H1 (cell line): ENCODE measurements at regions not wholly inside any gene's neighbourhood (a gene's known extent, or its start where the extent isn't known, plus 50 kb on each side); places are given as distances from the start of the nearest gene placed in this dataset.

ENCODE experiments used
- CTCF ChIA-PET: fragments of 300-600 bp; sonication (Branson Sonifier 250); formaldehyde crosslinking; loops from one replicate; lab custom pipeline; 2021; ENCODE audit not compliant: partially characterized antibody; lab: Charles Lee
- POLR2A ChIA-PET: fragments of 300-600 bp; sonication (Branson Sonifier 250); formaldehyde crosslinking; loops from one replicate; lab custom pipeline; 2021; ENCODE audit warnings: inconsistent platforms; ENCODE audit not compliant: partially characterized antibody; lab: Charles Lee
- DNase-seq, 2 experiments: peaks; one replicate each; pipeline versions ENCODE4 v3.0.0 to v3.0.0-alpha.2; 2010 to 2022; ENCODE audit warnings: low spot score in 2 of 2, low read depth in 1 of 2, mixed read lengths in 1 of 2
- FAIRE-seq: peaks from 2 replicates; lab custom pipeline; 2011; peaks lifted over from hg19 to GRCh38; lab: Jason Lieb, UNC
- H2AFZ ChIP-seq: 2 replicates; pipeline ENCODE4 v1.8.1; 2012; ENCODE audit warnings: low read length, inconsistent platforms
- H2AK5ac ChIP-seq: 2 replicates; pipeline ENCODE4 v1.6.1; 2013; ENCODE audit warnings: low read depth, low read length
- H2BK120ac ChIP-seq: replicated peaks from 2 replicates; pipeline ENCODE3; 2013; ENCODE audit warnings: low read depth, low read length, inconsistent platforms
- H2BK12ac ChIP-seq: 2 replicates; pipeline ENCODE4 v1.6.1; 2013; ENCODE audit warnings: low read depth, low read length
- H2BK15ac ChIP-seq: 2 replicates; pipeline ENCODE4 v1.6.1; 2013; ENCODE audit warnings: low read length
- H2BK20ac ChIP-seq: 2 replicates; pipeline ENCODE4 v1.6.1; 2013; ENCODE audit warnings: low read length
- H2BK5ac ChIP-seq: 2 replicates; pipeline ENCODE4 v1.6.1; 2013; ENCODE audit warnings: low read depth, low read length
- H3K14ac ChIP-seq: 2 replicates; pipeline ENCODE4 v1.6.1; 2013; ENCODE audit warnings: inconsistent platforms; ENCODE audit not compliant: insufficient read length
- H3K18ac ChIP-seq: 2 replicates; pipeline ENCODE4 v1.6.1; 2013; ENCODE audit warnings: low read length; ENCODE audit errors: extremely low read depth
- H3K23ac ChIP-seq: 2 replicates; pipeline ENCODE4 v1.6.1; 2013; ENCODE audit warnings: inconsistent platforms; ENCODE audit not compliant: insufficient read length
- H3K23me2 ChIP-seq: 2 replicates; pipeline ENCODE4 v1.6.1; 2013; ENCODE audit warnings: low read depth, low read length
- H3K27ac ChIP-seq: 2 replicates; pipeline ENCODE4 v1.6.1; 2011; ENCODE audit warnings: low read depth, low read length, inconsistent platforms
- H3K27me3 ChIP-seq, 4 experiments: replicated peaks in 1 of 4; 1 replicate in 1 of 4; 2 replicates in 3 of 4; pipeline versions ENCODE4 v1.6.1 to v1.8.1; 2011 to 2013; ENCODE audit warnings: low read length in 3 of 4, mild to moderate bottlenecking in 3 of 4, inconsistent platforms in 2 of 4, mixed read lengths in 2 of 4, moderate library complexity in 1 of 4; ENCODE audit not compliant: control insufficient read depth in 3 of 4, insufficient read depth in 3 of 4; ENCODE audit errors: extremely low read depth in 1 of 4
- H3K36me3 ChIP-seq, 4 experiments: 2 replicates each; pipeline versions ENCODE4 v1.6.1 to v1.8.1; 2011 to 2013; ENCODE audit warnings: mild to moderate bottlenecking in 4 of 4, low read length in 3 of 4, moderate library complexity in 2 of 4, control low read depth in 1 of 4, inconsistent platforms in 1 of 4; ENCODE audit not compliant: insufficient read depth in 4 of 4, control insufficient read depth in 2 of 4
- H3K4ac ChIP-seq: replicated peaks from 2 replicates; pipeline ENCODE3; 2013; ENCODE audit warnings: low read length, low read depth, mixed read lengths, inconsistent platforms; ENCODE audit not compliant: insufficient read length
- H3K4me1 ChIP-seq, 4 experiments: replicated peaks in 1 of 4; 1 replicate in 1 of 4; 2 replicates in 3 of 4; pipeline versions ENCODE4 v1.6.1 to v1.8.1; 2011 to 2013; ENCODE audit warnings: low read length in 3 of 4, inconsistent platforms in 2 of 4, mixed read lengths in 1 of 4; ENCODE audit not compliant: insufficient read depth in 4 of 4, control insufficient read depth in 3 of 4
- H3K4me2 ChIP-seq, 2 experiments: 2 replicates each; pipeline versions ENCODE4 v1.6.1 to v1.8.1; 2011 to 2013; ENCODE audit warnings: low read depth in 2 of 2, low read length in 2 of 2, control low read depth in 1 of 2, inconsistent platforms in 1 of 2, mild to moderate bottlenecking in 1 of 2; ENCODE audit not compliant: insufficient read depth in 1 of 2
- H3K4me3 ChIP-seq, 4 experiments: fragments of 200-600, 300-600 bp in 1 of 4; sonication (generic), shearing (Covaris generic), sonication (Bioruptor Twin) in 1 of 4; 2 replicates each; pipeline versions ENCODE4 v1.5.1 to v1.8.1; 2011 to 2016; ENCODE audit warnings: low read length in 4 of 4, low read depth in 3 of 4, control low read depth in 2 of 4, inconsistent platforms in 2 of 4, mild to moderate bottlenecking in 2 of 4, mixed read lengths in 1 of 4, moderate library complexity in 1 of 4; ENCODE audit not compliant: insufficient read depth in 2 of 4; ENCODE audit errors: extremely low read depth in 1 of 4
- H3K56ac ChIP-seq: replicated peaks from 2 replicates; pipeline ENCODE3; 2013; ENCODE audit warnings: low read depth, mild to moderate bottlenecking, mixed read lengths, low read length, inconsistent platforms; ENCODE audit not compliant: insufficient read length
- H3K79me1 ChIP-seq: 2 replicates; pipeline ENCODE4 v1.6.1; 2013; ENCODE audit warnings: low read depth, low read length, control low read depth
- H3K79me2 ChIP-seq, 2 experiments: 2 replicates each; pipeline versions ENCODE4 v1.6.1 to v1.8.1; 2012 to 2013; ENCODE audit warnings: low read length in 2 of 2, mild to moderate bottlenecking in 2 of 2, inconsistent platforms in 1 of 2; ENCODE audit not compliant: insufficient read depth in 2 of 2, control insufficient read depth in 1 of 2
- H3K9ac ChIP-seq, 4 experiments: replicated peaks in 1 of 4; 1 replicate in 1 of 4; 2 replicates in 3 of 4; pipeline versions ENCODE4 v1.6.1 to v1.8.1; 2011 to 2013; ENCODE audit warnings: low read depth in 3 of 4, low read length in 3 of 4, control low read depth in 2 of 4, mild to moderate bottlenecking in 2 of 4, moderate library complexity in 2 of 4, inconsistent platforms in 1 of 4; ENCODE audit errors: extremely low read depth in 1 of 4
- H3K9me3 ChIP-seq, 2 experiments: 2 replicates each; pipeline versions ENCODE4 v1.6.1 to v1.8.1; 2012 to 2013; ENCODE audit warnings: mild to moderate bottlenecking in 2 of 2, moderate library complexity in 2 of 2, control low read depth in 1 of 2, inconsistent platforms in 1 of 2, low read depth in 1 of 2, low read length in 1 of 2, mixed read lengths in 1 of 2; ENCODE audit not compliant: insufficient read depth in 2 of 2
- H4K20me1 ChIP-seq, 2 experiments: replicated peaks in 1 of 2; 2 replicates each; pipeline versions ENCODE3 to v1.8.1; 2011 to 2013; ENCODE audit warnings: inconsistent platforms in 2 of 2, low read length in 2 of 2, mild to moderate bottlenecking in 1 of 2; ENCODE audit not compliant: insufficient read depth in 2 of 2, control insufficient read depth in 1 of 2
- H4K5ac ChIP-seq: 2 replicates; pipeline ENCODE4 v1.6.1; 2013; ENCODE audit warnings: low read length, low read depth, mixed read lengths, inconsistent platforms; ENCODE audit not compliant: insufficient read length
- H4K8ac ChIP-seq: 2 replicates; pipeline ENCODE4 v1.8.0; 2013; ENCODE audit warnings: mild to moderate bottlenecking, moderate library complexity, low read length, inconsistent platforms; ENCODE audit not compliant: insufficient read depth; ENCODE audit errors: extremely low read depth
- H4K91ac ChIP-seq: replicated peaks from 2 replicates; pipeline ENCODE3; 2013; ENCODE audit warnings: low read length, mixed read lengths, inconsistent platforms; ENCODE audit not compliant: insufficient read length
- BRCA1 ChIP-seq: IDR thresholded peaks from 2 replicates; pipeline ENCODE4 v1.6.1; 2012; ENCODE audit warnings: low read depth, low read length, improper control_type of control experiment
- CBX8 ChIP-seq: fragments of 300-800, 300-1000 bp; sonication (generic); IDR thresholded peaks from 2 replicates; pipeline ENCODE4 v1.7.1; 2016; ENCODE audit warnings: low read depth, low read length, borderline replicate concordance
- CHD1 ChIP-seq: IDR thresholded peaks from 2 replicates; pipeline ENCODE4 v1.6.1; 2012; ENCODE audit warnings: low read depth, low read length, improper control_type of control experiment
- CTBP2 ChIP-seq: IDR thresholded peaks from 2 replicates; pipeline ENCODE4 v1.7.0; 2011; ENCODE audit warnings: borderline replicate concordance, mild to moderate bottlenecking, moderate library complexity, mixed read lengths, low read length; ENCODE audit not compliant: insufficient read depth, insufficient read length
- POLR2A ChIP-seq, 2 experiments: IDR thresholded peaks; 1 replicate in 1 of 2; 2 replicates in 1 of 2; pipeline ENCODE4 v1.6.1; 2011; ENCODE audit warnings: low read depth in 2 of 2, low read length in 2 of 2, mild to moderate bottlenecking in 2 of 2; ENCODE audit errors: control extremely low read depth in 1 of 2
- SIN3A ChIP-seq, 2 experiments: IDR thresholded peaks in 1 of 2; conservative IDR thresholded peaks in 1 of 2; 2 replicates each; pipeline ENCODE4 v1.6.1; 2011 to 2012; ENCODE audit warnings: low read length in 2 of 2, improper control_type of control experiment in 1 of 2, low read depth in 1 of 2, mild to moderate bottlenecking in 1 of 2
- SP2 ChIP-seq: IDR thresholded peaks from 2 replicates; pipeline ENCODE4 v1.6.1; 2012; ENCODE audit warnings: mild to moderate bottlenecking, low read length, inconsistent platforms
- SP4 ChIP-seq: IDR thresholded peaks from 2 replicates; pipeline ENCODE4 v1.6.1; 2012; ENCODE audit warnings: low read length, inconsistent platforms
- SRF ChIP-seq: IDR thresholded peaks from 2 replicates; pipeline ENCODE4 v1.6.1; 2011; ENCODE audit warnings: mild to moderate bottlenecking, low read depth, low read length, moderate library complexity
- TAF1 ChIP-seq: IDR thresholded peaks from 2 replicates; pipeline ENCODE4 v1.6.1; 2011; ENCODE audit warnings: mild to moderate bottlenecking, low read depth, low read length
- WGBS, 2 experiments: shearing (Covaris generic) in 1 of 2; methylation state at CpG; one replicate each; pipeline versions ENCODE4 v1.1.6 to v1.1.7; 2013 to 2015; ENCODE audit warnings: low lambda C conversion rate in 2 of 2, mixed read lengths in 2 of 2, inconsistent platforms in 1 of 2, low coverage in 1 of 2, missing lambda C conversion rate in 1 of 2; ENCODE audit not compliant: insufficient replicate concordance in 2 of 2, insufficient coverage in 1 of 2, insufficient read length in 1 of 2; ENCODE audit errors: extremely low coverage in 1 of 2, missing lambda C conversion rate in 1 of 2; 5-methylcytosine and 5-hydroxymethylcytosine counted together

GRCh38 chr2:118766871-118767270, 80.6 kb downstream of the EN1 start:
- Histone ChIP-seq H3K4me3 (no peak overlapping the region), H3K9ac (no peak overlapping the region), H3K23me2 (no peaks in the 10 kb centered on the region), H2BK15ac (no peak overlapping the region), H3K56ac (no peak overlapping the region), H3K36me3 (no peaks in the 10 kb centered on the region), H3K18ac (no peak overlapping the region), H3K27me3 (peaks cover 0 to 12% (median 7%) of the 10 kb centered on the region in 4 experiments; a peak in 6 of 7 replicates), H3K23ac (no peak overlapping the region), H3K4me1 (peaks cover 0 to 2% (median 0%) of the 10 kb centered on the region in 4 experiments; a peak in 2 of 7 replicates), H3K9me3 (no peaks in the 10 kb centered on the region), H2BK20ac (no peak overlapping the region), H3K4ac (no peak overlapping the region), H3K27ac (no peak overlapping the region), H2BK5ac (no peak overlapping the region), H2AK5ac (no peak overlapping the region), H4K8ac (no peak overlapping the region), H3K14ac (no peak overlapping the region), H2BK120ac (no peak overlapping the region), H2AFZ (no peak overlapping the region), H3K79me1 (no peaks in the 10 kb centered on the region)
- WGBS, 2 experiments, result 65% methylated on average over 6 of the region's 6 CpGs; no CpG with 5 or more reads in 1 of the 2 experiments
- CTCF ChIA-PET, result interaction anchor here (0.7 to 2.1 kb wide), 4 partner anchors 34 to 476 kb away, joined by 3 to 6 read pairs (median 4); no protein-coding TSS in a partner anchor
- POLR2A ChIA-PET, result interaction anchor here (1.6 kb wide), 1 partner anchor 79 kb away, joined by 3 read pairs; no protein-coding TSS in a partner anchor
- DNase-seq, result no peak
- TF ChIP-seq SP2 (no peak), TAF1 (no peak), BRCA1 (no peak), SRF (no peak), POLR2A (IDR thresholded peaks at IDR 0.05; ENCODE audit: control extremely low read depth in 1 of 2, low read depth in 2 of 2, low read length in 2 of 2) (no peak), SIN3A (conservative IDR thresholded peaks at IDR 0.05 in 1 of 2, IDR thresholded peaks at IDR 0.05 in 1 of 2; ENCODE audit: low read depth in 1 of 2, low read length in 2 of 2) (no peak), CBX8 (no peak), CHD1 (no peak), SP4 (no peak), CTBP2 (no peak)
- TF ChIP-seq, all 59 proteins: peak for 0
- Histone ChIP-seq H3K79me2 (no peaks in the 10 kb centered on the region), H2BK12ac (no peak overlapping the region), H4K91ac (no peak overlapping the region), H3K4me2 (no peak overlapping the region), H4K5ac (no peak overlapping the region), H4K20me1 (no peaks in the 10 kb centered on the region)
- FAIRE-seq, result no peak
